NK-92 (cell line): ENCODE measurements at regions not wholly inside any gene's neighbourhood (a gene's known extent, or its start where the extent isn't known, plus 50 kb on each side); places are given as distances from the start of the nearest gene placed in this dataset.

Experiments
- DNase-seq: peaks from one replicate; lab custom pipeline; 2025; ENCODE audit not compliant: unreplicated experiment; lab: John Stamatoyannopoulos, UW

DNA sequence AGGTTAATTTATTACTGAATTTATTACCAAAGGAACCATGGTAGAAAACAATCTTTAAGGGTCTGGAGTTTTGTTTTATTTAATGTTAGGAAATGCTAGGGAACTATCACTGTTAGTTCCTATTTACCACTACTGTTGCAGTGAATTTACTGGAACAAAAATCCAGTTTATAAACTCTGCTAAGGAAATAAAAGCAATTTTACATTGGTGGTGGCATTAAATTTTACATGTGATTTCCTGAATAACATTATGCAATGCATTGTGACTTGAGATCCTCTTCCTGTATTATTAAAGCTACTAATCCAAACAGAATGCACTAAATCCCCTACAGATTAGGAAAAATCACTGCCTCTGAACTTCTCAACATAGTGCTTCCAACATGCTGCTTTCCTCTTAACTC lies 599.5 kb upstream of the PTGER4 start:
- DNase-seq = no peak

DNA sequence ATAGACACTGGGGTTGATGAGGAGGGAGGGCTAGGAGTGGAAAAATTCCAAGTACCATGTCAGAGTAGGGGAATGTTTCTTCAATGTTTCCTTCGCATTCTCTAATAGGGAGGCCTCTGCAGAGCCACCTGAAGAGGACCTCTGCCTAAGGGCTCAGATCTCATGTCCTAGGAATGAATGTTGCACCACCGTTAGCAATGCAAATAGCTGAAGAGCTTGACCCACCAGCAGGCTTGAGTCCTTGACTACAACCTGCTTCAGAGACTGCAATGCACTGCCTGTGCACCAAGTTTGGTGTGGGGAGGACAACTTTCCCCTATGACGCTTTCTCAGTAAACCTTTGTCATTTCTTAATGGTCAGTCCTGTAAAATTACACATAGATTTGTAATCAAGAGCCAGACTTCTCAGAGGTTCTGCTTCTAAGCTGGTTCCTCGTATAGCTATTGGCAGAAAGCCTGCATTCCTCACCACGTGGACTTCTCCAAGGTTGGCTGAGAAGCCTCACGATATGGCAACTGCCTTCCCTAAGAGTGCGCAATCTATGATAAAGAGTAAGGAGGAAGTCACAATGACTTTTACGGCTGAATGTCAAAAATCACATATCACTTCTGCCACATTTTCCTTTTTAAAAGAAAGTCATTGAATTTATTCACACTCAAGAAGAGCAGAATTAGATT lies 600.7 kb upstream of the PTGER4 start:
- no peak for DNase-seq

DNA sequence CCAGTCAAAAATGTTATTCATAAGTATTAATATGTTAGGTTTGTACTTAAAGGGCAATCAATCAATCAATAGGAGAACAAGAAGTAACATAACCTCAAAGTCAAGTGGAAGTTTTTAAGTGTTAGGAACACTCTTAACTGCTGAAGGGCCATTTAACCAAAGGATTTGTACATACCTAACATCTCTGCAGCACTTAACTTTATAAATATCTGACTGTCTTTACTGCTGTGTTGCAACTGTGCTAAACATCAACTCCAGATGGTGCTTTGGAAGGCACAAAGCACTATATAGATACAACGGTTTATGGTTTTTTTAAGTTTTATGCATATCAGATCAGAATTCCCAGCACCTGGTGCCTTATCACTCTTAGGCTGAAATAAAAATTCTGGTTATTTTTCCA lies 604.9 kb upstream of the PTGER4 start:
- no peak for DNase-seq

DNA sequence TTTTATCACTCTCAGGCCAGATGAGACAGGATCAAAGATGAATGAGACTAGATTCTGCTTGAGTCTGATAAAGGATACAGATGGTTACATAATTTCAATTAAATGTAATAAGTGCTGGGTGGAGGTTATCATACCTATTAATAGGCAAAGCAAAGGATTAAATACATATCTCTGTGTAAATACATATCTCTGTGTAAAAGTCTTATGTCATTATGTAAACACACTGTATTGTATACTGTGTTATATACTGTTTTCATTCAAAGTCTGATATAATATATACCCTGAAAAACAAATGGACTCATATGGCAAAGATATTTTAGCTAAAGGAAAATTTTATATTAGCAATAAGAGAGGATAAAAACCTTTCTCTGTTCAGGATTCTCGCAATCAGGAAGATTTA lies 605.8 kb upstream of the PTGER4 start:
- DNase-seq = no peak

DNA sequence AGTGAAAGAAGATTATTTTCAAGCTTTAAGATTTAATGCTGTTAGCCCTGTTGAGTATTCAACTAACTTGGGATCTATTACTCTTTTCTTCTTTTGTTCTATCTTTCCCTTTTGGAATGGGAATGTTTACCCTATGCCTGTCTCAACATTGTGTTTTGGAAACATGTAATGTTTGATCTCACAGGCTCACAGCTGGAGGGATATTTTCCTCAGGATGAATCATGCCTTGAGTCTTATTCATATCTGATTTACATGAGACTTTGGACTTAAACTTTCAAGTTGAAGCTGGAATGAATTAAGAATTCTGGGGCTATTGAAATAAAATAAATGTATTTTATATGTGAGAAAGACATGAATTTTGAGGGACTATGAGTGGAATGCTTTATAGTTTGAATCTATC lies 607.8 kb upstream of the PTGER4 start:
- DNase-seq = no peak

DNA sequence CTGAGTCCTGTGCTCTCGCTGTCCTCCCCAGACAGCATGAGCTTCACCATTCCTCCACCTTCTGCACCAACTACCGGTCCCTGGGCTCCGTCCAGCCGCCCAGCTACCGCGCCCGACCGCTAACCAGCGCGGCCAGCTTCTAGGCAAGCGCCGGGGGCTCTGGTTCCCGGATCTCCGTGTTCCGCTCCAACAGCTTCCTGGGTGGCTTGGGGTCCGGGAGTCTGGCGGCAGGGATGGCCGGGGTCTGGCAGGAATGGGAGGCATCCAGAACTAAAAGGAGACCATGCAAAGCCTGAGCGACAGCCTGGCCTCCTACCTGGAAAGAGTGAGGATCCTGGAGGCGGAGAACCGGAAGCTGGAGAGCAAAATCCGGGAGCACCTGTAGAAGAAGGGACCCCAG lies 613.1 kb upstream of the PTGER4 start:
- no peak for DNase-seq

DNA sequence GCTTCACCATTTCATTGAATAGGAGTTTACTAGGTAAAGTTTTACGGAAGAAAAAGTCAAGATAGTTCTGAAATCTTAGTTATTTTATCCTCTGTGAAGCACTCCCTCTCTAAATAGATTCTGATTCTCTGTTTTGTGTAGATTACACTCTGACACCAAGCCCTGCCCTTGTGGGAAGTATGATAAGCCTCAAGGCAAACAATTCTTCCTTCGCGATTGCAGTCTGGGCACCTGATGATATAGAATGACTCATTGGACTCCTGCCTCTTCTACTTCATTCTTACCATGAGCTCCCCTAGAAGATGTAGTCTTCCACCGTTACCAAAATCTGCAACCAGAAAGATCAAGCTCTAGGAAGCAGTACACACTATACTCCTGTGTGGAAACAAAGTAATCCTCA lies 626.9 kb upstream of the PTGER4 start:
- no peak for DNase-seq

DNA sequence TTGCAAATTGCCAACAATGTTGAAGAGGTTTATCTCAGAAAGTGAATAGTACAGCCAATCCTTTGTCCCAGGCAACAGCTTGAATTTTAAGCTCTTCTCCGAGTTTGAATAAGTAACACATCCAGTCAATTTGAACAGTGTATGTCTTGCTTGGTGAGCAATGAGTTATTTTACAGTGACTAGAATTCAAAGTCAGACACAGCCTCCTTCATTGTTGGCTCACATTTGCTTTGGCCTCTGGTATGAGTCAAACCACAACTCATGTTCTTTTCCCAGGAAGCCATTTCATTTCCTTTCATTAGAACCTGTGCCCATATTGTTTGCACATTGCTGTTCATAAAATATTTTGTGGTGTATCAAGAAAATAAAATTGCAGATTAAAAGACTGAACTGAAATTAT lies 622.0 kb upstream of the DAB2 start:
- no peak for DNase-seq

DNA sequence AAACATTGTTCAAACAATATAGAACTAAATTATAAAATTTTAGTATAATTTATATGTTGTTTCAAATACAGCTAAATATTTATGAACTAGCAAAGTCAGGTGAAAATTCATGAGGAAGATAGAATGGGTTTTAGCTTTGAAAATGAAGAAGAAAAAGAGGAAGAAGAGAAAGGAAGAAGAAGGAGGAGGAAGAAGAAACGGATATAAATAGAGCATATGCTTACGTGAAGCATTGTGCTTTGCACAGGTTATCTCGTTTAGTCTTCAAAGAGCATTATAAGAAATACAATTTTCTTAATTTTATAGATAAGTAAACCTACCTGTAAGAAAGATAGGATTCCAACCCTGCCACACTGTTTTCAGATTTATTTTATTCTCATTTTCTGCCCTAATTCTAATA lies 620.6 kb upstream of the DAB2 start:
- no peak for DNase-seq

DNA sequence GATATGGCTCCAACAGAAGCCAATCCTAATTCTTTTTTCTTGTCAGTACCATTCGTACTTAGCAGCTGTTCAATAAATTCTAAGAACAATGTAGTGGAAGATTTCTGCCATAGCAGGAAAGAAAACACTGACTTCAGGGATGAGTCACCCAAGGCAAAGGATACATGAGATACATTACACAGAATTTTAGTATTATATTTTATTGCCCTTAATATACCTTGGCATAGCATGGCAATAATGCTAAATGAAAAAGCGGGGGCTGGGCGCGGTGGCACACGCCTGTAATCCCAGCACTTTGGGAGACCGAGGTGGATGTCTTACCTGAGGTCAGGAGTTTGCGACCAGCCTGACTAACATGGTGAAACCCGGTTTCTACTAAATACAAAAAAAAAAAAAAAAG lies 619.1 kb upstream of the DAB2 start:
- no peak for DNase-seq

DNA sequence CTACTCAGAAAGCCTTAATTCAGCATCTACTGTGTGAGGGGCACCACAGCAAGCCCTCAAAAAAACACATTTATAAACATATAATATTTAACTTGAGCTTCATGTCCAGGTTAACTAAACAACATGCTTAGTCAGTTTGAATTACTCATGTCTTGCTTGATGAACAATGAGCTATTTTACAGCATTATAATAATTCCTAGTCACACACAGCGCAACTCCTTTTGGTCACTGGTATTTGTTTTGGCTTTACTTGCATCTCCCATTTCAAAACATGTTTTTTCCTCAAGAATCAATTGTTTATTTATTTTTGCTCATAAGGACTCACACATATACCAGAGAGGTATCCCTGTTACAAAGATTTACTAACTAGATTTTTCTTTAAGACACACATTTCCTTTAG lies 616.7 kb upstream of the DAB2 start:
- DNase-seq = no peak

DNA sequence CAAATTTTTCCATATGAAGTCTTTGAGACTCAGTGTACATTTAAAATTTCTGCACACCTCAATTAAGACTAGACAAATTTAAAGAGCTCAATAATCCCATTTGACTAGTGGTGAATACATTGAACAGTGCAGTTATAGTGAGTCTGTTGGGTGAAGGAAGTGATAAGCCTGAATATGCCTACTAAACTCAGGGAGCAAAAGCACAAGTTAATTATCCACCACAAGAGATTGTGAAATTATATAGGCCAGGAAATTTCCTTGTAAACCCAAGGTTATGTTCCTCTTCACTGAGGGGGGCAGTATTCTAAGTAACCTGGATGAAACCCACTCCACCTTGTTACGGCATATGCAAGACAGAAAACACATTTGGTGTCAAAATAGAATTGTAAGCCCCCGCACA lies 612.9 kb upstream of the DAB2 start:
- DNase-seq = no peak

DNA sequence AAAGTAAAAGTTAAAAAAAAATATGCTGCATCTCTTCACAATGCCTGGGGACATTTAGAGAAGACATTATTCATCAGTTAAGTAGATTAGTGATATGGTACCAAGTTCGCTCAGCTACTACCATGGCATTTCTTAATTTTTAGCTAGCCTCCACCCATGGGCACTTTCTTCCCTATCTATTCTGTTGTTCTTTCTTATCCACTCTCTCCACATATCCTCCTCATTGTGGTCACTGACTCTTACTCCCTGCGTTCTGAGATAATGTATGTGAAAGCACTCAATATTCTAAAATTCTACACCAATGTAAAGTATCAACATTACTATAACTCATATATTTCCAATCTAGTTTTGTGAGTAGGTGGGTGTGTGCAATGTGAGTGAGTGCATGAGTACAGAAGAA lies 609.7 kb upstream of the DAB2 start:
- no peak for DNase-seq

DNA sequence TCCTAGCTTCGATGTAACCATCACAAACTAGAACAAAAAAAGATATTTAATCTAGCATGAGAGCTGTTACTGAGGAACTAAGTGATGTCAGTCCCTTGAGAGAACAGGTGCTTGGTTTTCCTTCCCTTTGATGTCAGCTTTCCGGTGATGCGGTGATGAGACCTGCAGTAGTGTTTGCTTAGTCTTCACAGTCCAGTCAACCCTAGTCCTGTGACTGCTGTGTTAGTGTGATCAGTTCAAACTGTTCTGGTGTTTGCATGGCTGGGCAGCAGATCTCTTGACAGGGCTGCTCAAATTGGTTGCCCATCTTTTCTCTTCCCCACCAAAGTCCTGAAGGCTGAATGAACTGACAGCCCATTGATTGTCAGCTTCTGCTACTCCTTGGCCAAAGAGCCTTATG lies 608.6 kb upstream of the DAB2 start:
- DNase-seq = no peak

DNA sequence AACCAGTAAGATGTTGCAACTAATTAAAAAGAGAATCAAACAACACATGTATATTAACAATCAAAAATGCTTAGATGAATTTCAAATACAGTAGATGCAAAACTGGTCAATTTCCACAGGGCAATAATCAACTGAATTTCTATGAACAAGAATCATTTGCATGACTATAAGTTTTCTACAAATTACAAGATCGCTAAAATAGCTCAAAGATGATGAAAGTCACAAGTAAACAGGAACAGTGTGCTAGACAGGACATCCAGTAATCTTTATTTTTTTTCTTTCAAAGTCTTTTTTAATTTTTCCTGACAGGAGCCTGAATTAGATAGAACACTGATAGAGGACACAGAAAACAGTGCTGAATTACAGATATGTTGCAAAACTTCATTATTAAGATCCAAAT lies 608.2 kb upstream of the DAB2 start:
- DNase-seq = no peak

DNA sequence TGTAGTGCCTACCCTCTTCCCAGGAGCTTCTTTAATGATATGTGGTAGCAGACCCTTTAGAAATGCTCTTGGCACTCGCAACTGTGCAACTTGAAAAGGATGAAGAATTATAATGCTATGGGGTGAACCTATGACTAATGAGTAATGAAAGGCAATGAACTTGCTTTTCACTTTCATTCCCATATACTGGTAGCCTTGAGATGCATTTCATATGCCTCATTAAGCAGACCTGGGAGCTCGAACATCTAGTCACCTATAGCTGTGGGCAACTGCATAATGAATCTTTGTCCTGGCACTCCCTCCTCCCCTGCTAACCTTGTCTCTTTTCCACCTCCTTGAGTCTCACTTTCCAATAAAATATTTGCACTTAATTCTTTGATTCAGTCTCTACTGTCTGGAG lies 605.9 kb upstream of the DAB2 start:
- no peak for DNase-seq

DNA sequence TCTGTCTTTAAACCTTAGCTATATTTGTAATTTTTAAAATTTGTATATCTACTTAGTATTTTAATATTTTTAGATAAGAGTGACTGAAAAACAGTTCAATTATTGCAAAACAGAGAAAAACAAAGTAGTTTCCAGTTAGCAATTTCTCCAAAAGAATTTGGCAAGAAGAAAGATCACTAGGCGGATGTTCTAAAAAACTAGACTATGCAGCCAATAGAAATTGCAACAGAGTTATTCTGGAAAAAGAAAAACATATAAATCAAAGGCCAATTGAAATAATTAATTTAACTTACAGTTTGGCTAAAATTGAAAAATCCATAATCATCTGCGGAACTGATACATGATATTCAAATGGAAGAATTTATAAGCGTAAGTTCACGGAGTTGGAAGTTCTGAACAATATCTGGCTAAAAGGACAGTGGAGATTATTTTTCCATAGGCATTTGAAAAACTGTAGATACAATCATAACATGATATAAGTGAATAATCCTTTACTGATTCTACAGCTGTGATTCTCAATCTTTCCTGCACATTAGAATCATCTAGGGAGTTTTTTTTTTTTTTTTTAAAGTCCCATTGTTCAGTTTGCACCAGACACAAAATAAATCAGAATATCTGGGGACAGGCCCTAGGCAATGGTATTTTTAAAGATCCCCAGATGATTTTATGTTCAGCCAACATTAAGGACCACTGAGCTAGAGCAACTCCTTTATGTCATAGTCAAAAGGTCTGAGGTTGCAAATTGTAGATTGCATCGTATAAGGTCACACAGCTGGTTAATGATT lies 605.1 kb upstream of the DAB2 start:
- no peak for DNase-seq

DNA sequence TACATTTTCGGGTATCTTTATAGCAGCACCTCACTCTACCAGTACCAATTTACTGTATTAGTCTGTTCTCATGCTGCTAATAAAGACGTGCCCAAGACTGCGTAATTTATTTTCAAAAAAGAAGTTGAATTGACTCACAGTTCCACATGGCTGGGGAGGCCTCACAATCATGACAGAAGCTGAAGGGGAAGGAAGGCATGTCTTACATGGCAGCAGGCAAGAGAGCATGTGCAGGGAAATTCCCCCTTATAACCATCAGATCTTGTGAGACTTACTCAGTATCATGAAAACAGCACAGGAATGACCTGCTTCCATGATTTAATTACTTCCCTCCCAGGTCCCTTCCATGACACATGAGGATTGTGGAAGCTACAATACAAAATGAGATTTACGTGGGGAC lies 602.6 kb upstream of the DAB2 start:
- no peak for DNase-seq

DNA sequence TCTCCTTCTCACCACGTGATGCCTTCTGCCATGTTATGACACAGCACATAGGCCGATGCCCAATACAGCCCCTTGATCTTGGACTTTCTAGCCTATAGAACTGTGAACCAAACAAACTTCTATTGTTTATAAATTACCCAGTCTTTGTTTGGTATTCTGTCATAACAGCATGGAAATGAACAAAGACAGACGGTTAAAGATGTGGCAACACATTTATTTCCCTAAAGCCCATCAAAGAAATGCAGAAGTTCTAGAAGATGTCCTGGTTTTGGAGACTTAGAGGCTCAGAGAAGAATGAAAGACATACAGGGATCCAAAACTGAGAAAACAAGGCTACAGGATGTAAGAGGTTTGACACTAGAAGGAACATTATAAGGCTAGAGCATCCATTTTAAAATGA lies 600.8 kb upstream of the DAB2 start:
- DNase-seq = no peak

DNA sequence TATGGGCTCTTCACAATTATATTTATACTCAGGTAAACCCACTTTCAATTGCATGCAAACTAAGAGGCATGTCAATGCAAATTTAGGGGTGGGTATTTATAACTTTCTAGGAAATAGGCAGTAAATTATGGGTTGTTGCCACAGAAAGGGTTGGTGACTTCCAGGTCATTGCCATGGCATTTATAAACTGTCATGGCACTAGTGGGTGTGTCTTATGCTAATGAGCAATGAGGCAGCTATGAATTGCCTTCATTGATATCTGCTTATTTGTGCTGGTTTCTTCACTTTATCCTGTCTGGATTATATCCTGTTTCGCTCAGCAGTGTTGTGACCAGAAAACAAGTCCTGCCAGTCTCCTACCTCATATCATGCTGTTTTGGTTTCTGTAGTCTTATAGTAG lies 597.3 kb upstream of the DAB2 start:
- no peak for DNase-seq

DNA sequence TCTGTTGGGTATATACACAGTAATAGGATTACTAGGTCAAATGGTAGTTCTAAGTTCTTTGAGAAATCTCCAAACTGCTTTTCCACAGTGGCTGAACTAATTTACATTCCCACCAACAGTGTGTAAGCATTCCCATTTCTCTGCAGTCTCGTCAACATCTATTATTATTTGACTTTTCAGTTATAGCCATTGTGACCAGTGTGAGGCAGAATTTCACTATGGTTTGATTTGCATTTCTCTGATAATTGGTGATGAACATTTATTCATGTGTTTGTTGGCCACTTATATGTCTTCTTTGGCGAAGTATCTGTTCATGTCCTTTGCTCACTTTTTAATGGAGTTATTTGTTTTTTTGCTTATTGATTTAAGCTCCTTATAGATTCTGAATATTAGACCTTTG lies 596.2 kb upstream of the DAB2 start:
- no peak for DNase-seq

DNA sequence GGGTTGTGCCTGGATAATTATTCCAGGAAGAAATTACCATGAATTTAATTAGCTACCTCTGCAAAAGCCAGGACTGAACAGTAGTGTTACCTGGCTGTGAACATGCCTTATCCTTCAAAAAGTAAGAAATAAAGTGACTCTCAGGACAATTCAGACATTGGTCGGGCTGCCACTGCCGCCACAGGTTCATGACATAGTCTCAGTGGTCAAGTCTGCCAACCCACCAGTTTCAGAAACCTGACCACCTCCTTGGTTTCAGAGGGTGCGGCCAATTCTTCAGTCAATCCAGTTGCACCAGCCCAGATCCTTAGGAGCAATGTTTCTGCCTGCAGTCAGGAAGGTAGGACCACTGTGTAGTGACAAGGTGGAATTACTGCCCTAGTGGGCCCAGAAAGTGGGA lies 593.1 kb upstream of the DAB2 start:
- no peak for DNase-seq

DNA sequence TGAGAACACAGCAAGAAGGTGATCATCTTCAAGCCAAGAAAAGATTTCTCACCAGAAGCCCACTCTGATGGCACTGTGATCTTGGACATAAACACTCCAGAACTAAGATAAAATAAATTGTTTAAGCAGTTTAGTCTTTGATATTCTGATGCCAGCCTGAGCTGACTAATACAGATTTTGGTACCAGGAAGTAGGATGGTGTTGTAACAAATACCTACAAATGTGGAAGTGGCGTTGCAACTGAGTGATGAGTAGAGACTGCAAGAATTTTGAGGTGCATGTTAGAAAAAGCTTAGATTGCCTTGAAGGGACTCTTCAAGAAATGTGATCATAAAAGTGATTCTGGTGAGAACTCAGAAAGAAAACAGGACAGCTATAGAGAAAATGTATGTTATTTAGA lies 592.4 kb upstream of the DAB2 start:
- DNase-seq = no peak
